GM23248 (cell line): ENCODE measurements at regions not wholly inside any gene's neighbourhood (a gene's known extent, or its start where the extent isn't known, plus 50 kb on each side); places are given as distances from the start of the nearest gene placed in this dataset.

Source experiments
- EZH2 ChIP-seq: fragments of 200-600 bp; sonication (generic); IDR thresholded peaks from 2 replicates; pipeline ENCODE4 v1.6.1; 2018; ENCODE audit warnings: antibody characterized with exemption, mild to moderate bottlenecking; ENCODE audit not compliant: insufficient read depth, poor library complexity, severe bottlenecking
- EZH2phosphoT487 ChIP-seq: fragments of 200-600 bp; sonication (generic); IDR thresholded peaks from 2 replicates; pipeline ENCODE4 v1.6.1; 2018; ENCODE audit warnings: antibody characterized with exemption, moderate library complexity, mild to moderate bottlenecking, low read depth; ENCODE audit not compliant: insufficient read depth

- no peak for TF ChIP-seq EZH2phosphoT487
- no peak for TF ChIP-seq EZH2
These were observed 107.4 kb downstream of the TBX19 start for GRCh38 chr1:168387781-168388760.
